ENCODE measurements at regions not wholly inside any gene's neighbourhood (a gene's known extent, or its start where the extent isn't known, plus 50 kb on each side); places are given as distances from the start of the nearest gene placed in this dataset.

DNA sequence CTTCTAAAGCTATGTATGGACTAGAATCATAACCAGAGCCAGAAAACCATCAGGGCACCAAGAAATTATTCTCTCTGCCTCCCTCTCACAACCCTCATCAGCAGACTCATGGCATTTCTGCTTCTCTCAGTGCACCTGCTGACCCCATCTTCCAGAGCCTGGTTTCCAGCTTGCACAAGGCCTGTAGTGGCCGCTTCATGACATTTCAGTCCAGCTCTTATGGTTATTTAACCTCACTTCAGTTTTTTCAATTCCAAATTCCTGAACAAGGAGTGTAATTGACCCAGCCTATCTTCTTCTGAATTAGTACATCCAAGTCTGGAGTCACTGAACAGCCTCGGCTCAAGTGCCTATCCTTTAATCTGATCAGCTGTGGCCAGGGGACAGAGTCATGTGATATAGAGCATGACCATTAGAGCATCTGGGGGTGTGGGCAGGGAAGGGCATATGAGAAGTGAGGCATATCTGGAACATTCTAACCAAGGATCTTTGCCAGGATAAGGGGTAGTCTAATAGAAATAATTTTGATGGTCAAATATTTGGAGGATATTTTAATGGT is 97.2 kb upstream of the TMEM17 start:
- Histone ChIP-seq H3K4me2 (ENCODE audit: low read depth, low read length) (no peak overlapping the region), H4K20me1 (ENCODE audit: insufficient read depth, low read length) (no peaks in the 10 kb centered on the region), H3K27ac (ENCODE audit: insufficient read depth, low read length) (no peak overlapping the region), H3K79me1 (ENCODE audit: low read depth in 1 of 2, low read length in 2 of 2) (no peaks in the 10 kb centered on the region), H2AK5ac (ENCODE audit: low read depth, low read length) (no peak overlapping the region), H2BK5ac (ENCODE audit: low read depth, low read length, poor library complexity, severe bottlenecking) (no peak overlapping the region), H2AFZ (replicated peaks; ENCODE audit: low read length, poor library complexity) (no peak overlapping the region), H4K8ac (ENCODE audit: low read depth in 2 of 2, low read length in 2 of 2) (no peak overlapping the region), H3K23ac (ENCODE audit: low read depth, low read length) (no peak overlapping the region), H4K5ac (ENCODE audit: low read depth, low read length) (no peak overlapping the region), H4K91ac (ENCODE audit: insufficient read depth, low read depth, low read length) (no peak overlapping the region), H3K27me3 (ENCODE audit: control insufficient read depth, insufficient read depth, low read length) (no peaks in the 10 kb centered on the region), H3K4me1 (ENCODE audit: control insufficient read depth, insufficient read depth, low read length) (no peaks in the 10 kb centered on the region), H3K56ac (ENCODE audit: extremely low read depth, insufficient read depth, low read length) (no peak overlapping the region), H2AK9ac (replicated peaks; ENCODE audit: low read depth, low read length, poor library complexity) (no peak overlapping the region), H3K36me3 (ENCODE audit: control insufficient read depth, insufficient read depth, low read length) (no peaks in the 10 kb centered on the region), H3K9me3 (ENCODE audit: control insufficient read depth, insufficient read depth, low read length) (0 out of 2 replicates have a peak, but pooled peaks cover 3% of the 10 kb centered on the region), H3K4ac (ENCODE audit: low read depth, low read length) (no peak overlapping the region), H3K4me3 (ENCODE audit: insufficient read depth, low read depth, low read length) (no peak overlapping the region), H2BK120ac (ENCODE audit: low read depth, low read length) (no peak overlapping the region), H3K9me1 (ENCODE audit: insufficient read depth, low read length) (no peaks in the 10 kb centered on the region), H3K14ac (replicated peaks; ENCODE audit: low read depth, low read length) (no peak overlapping the region), H3K9ac (ENCODE audit: low read depth, low read length) (no peak overlapping the region), H2BK15ac (ENCODE audit: low read depth, low read length) (no peak overlapping the region), H3K18ac (ENCODE audit: low read depth, low read length) (no peak overlapping the region), H2BK20ac (ENCODE audit: low read depth, low read length) (no peak overlapping the region; the same call in 1 of the 2 replicates)
- TF ChIP-seq, protein P1, sequence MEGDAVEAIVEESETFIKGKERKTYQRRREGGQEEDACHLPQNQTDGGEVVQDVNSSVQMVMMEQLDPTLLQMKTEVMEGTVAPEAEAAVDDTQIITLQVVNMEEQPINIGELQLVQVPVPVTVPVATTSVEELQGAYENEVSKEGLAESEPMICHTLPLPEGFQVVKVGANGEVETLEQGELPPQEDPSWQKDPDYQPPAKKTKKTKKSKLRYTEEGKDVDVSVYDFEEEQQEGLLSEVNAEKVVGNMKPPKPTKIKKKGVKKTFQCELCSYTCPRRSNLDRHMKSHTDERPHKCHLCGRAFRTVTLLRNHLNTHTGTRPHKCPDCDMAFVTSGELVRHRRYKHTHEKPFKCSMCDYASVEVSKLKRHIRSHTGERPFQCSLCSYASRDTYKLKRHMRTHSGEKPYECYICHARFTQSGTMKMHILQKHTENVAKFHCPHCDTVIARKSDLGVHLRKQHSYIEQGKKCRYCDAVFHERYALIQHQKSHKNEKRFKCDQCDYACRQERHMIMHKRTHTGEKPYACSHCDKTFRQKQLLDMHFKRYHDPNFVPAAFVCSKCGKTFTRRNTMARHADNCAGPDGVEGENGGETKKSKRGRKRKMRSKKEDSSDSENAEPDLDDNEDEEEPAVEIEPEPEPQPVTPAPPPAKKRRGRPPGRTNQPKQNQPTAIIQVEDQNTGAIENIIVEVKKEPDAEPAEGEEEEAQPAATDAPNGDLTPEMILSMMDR (conservative IDR thresholded peaks at IDR 0.05; ENCODE audit: low read depth, low read length) = no peak
- no peak for TF ChIP-seq ELK1 (IDR thresholded peaks at IDR 0.05; ENCODE audit: borderline replicate concordance, low read depth, low read length)
- TF ChIP-seq MXI1 (IDR thresholded peaks at IDR 0.05; ENCODE audit: borderline replicate concordance, low read depth, low read length) = no peak
- TF ChIP-seq MAZ (IDR thresholded peaks at IDR 0.05; ENCODE audit: borderline replicate concordance, low read depth, low read length) = no peak
- no peak for TF ChIP-seq RCOR1 (IDR thresholded peaks at IDR 0.05; ENCODE audit: insufficient replicate concordance, low read length)
- TF ChIP-seq RAD21 (IDR thresholded peaks at IDR 0.05; ENCODE audit: low read length) = no peak
- TF ChIP-seq POLR2A (IDR thresholded peaks at IDR 0.05; ENCODE audit: low read depth, low read length) = no peak
- TF ChIP-seq RFX5 (IDR thresholded peaks at IDR 0.05; ENCODE audit: low read depth, low read length) = no peak
- no peak for TF ChIP-seq NFE2L2 (IDR thresholded peaks at IDR 0.05; ENCODE audit: low read depth, low read length)
- TF ChIP-seq FOS (IDR thresholded peaks at IDR 0.05; ENCODE audit: low read depth, low read length) = no peak
- TF ChIP-seq CEBPB (IDR thresholded peaks at IDR 0.05; ENCODE audit: low read depth, low read length) = no peak
- TF ChIP-seq BHLHE40 (IDR thresholded peaks at IDR 0.05; ENCODE audit: low read depth, low read length) = no peak
- TF ChIP-seq USF2 (IDR thresholded peaks at IDR 0.05; ENCODE audit: low read depth, low read length) = no peak
- no peak for TF ChIP-seq CHD1 (IDR thresholded peaks at IDR 0.05; ENCODE audit: low read depth, low read length)
- ChIA-PET POLR2A (ENCODE audit: unreplicated experiment) (no interaction called here), CTCF (no interaction called here)
- DNase-seq (no peak), ATAC-seq (ENCODE audit: low read depth) (no peak)
- intact Hi-C loops (cut with micrococcal nuclease) = no loop called here
- BruUV-seq (replicated peaks) = no TSS peak
- 100% methylated on average over 1 of the region's 2 CpGs; no CpG with 5 or more reads in 1 of the 2 experiments for WGBS, 2 experiments (ENCODE audit: extremely low coverage in 2 of 2, insufficient read length in 1 of 2)
- dilution Hi-C loops (cut with HindIII; ENCODE audit: low sequenced_read_pairs, unreplicated experiment) = no loop called here
- in situ Hi-C loops (cut with MboI; ENCODE audit: low sequenced_read_pairs) = no loop called here

Measured in IMR-90 (cell line).